Transverse colon (tissue), 4 donors: ENCODE measurements at regions not wholly inside any gene's neighbourhood (a gene's known extent, or its start where the extent isn't known, plus 50 kb on each side); places are given as distances from the start of the nearest gene placed in this dataset.
A peak's percentile ranks its signal among the peaks of the same experiment; 100 is the strongest.
"Not testable (repeated sequence)": the region's sequence is repeated elsewhere in the genome, so short reads cannot be mapped to it uniquely, and the experiment has no call there.

Experiments
- DNase-seq: peaks from one replicate; pipeline ENCODE4 v3.0.0-alpha.2; 2019
- H3K27ac ChIP-seq, 4 donors: fragments of 200-600 bp; sonication (generic); 2 replicates each; pipeline ENCODE4 v1.5.1; 2016 to 2018; ENCODE audit warnings: inconsistent platforms in 4 of 4
- H3K27me3 ChIP-seq: fragments of 200-600 bp; sonication (generic); 2 replicates; pipeline ENCODE4 v1.5.1; 2017; ENCODE audit warnings: inconsistent platforms
- H3K36me3 ChIP-seq, 4 donors: fragments of 200-600 bp; sonication (generic); 2 replicates each; pipeline ENCODE4 v1.5.1; 2017 to 2019; ENCODE audit warnings: inconsistent platforms in 4 of 4
- H3K4me1 ChIP-seq, 4 donors: fragments of 200-600 bp; sonication (generic); 2 replicates each; pipeline ENCODE4 v1.5.1; 2017 to 2020; ENCODE audit warnings: inconsistent platforms in 4 of 4
- H3K4me3 ChIP-seq, 4 donors: fragments of 200-600 bp; sonication (generic); 1 replicate in 1 of 4; 2 replicates in 3 of 4; pipeline versions ENCODE4 v1.5.1 to v1.6.1; 2017 to 2019; ENCODE audit warnings: inconsistent platforms in 4 of 4
- H3K9me3 ChIP-seq, 2 donors: fragments of 200-600 bp; sonication (generic); 2 replicates each; pipeline ENCODE4 v1.5.1; 2017 to 2019; ENCODE audit warnings: inconsistent platforms in 2 of 2
- EP300 ChIP-seq: sonication (generic); formaldehyde crosslinking; IDR thresholded peaks from one replicate; pipeline ENCODE4 v1.6.1; 2017; ENCODE audit warnings: antibody characterized with exemption, low read depth
- POLR2A ChIP-seq: fragments of 450-650 bp; IDR thresholded peaks from one replicate; pipeline ENCODE4 v1.6.1; 2016; ENCODE audit warnings: antibody characterized with exemption, mild to moderate bottlenecking, moderate library complexity
- POLR2AphosphoS5 ChIP-seq, 3 donors: sonication (generic); formaldehyde crosslinking; IDR thresholded peaks; one replicate each; pipeline ENCODE4 v1.6.1; 2016; ENCODE audit warnings: antibody characterized with exemption in 3 of 3
- WGBS, 2 donors: methylation state at CpG; one replicate each; pipeline ENCODE4 v1.1.5; 2018; ENCODE audit warnings: low coverage in 1 of 2; 5-methylcytosine and 5-hydroxymethylcytosine counted together
- in situ Hi-C, 4 donors: fragments of 200-750 bp; cut with MboI; loops; one replicate each; pipeline versions ENCODE4 v1.15.0 to v1.15.1; 2017; ENCODE audit warnings: low sequenced_read_pairs in 3 of 4, low pct_ligation_motif_present in 1 of 4, low pct_unique_long_range_greater_than_20kb in 1 of 4
- intact Hi-C: fragments of 100-400 bp; cut with DNase I; formaldehyde crosslinking; loops from one replicate; pipeline ENCODE4 v1.15.1; 2023; ENCODE audit warnings: low total_unique reads
- TF ChIP-seq, protein P1 (sequence below), 5 experiments: fragments of 200-600 bp in 3 of 5; fragments of 450-650 bp in 2 of 5; sonication (generic) in 3 of 5; IDR thresholded peaks; 1 replicate in 2 of 5; 2 replicates in 3 of 5; pipeline ENCODE4 v1.5.1; 2016 to 2017; ENCODE audit warnings: antibody characterized with exemption in 5 of 5, inconsistent platforms in 3 of 5, mild to moderate bottlenecking in 2 of 5, moderate library complexity in 1 of 5

DNA sequence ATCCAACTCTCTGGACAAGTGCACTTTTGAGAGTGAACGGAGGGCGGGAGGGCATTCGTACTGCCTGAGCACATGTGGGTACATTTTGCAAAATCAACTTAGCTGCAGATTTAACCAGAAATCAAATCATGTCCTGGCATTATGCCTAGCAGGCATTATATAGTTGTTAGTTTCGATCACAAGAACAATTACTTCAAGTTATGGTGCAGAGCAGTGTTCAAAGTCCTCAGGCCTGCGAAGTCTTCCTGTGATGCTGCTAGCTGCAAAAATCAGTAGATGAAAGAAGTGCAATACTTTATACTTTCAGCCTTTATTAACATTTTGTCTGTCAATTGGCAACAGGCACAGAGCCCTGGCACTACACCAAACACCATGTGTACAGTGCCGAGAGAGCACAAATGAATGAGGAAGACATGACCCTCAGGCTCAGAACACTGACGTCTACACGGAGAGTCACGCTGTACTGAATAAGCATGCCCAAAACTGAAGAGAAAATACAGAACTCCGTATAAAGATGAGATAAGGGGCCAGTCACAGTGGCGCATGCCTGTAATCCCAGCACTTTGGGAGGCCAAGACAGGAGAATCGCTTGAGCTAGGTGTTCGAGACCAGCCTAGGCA lies 92.1 kb upstream of the CREB1 start:
- peak; percentile 21 for DNase-seq
- H3K27me3 ChIP-seq: no peaks in the 10 kb centered on the region
- no peaks in the 10 kb centered on the region for H3K9me3 ChIP-seq
- 47 to 62% methylated on average over 3 to 13 of the region's 13 CpGs for WGBS, 2 donors
- H3K4me1 ChIP-seq: peaks cover 0 to 11% (median 3%) of the 10 kb centered on the region in 4 donors
- H3K36me3 ChIP-seq: no peaks in the 10 kb centered on the region
- TF ChIP-seq, protein P1, sequence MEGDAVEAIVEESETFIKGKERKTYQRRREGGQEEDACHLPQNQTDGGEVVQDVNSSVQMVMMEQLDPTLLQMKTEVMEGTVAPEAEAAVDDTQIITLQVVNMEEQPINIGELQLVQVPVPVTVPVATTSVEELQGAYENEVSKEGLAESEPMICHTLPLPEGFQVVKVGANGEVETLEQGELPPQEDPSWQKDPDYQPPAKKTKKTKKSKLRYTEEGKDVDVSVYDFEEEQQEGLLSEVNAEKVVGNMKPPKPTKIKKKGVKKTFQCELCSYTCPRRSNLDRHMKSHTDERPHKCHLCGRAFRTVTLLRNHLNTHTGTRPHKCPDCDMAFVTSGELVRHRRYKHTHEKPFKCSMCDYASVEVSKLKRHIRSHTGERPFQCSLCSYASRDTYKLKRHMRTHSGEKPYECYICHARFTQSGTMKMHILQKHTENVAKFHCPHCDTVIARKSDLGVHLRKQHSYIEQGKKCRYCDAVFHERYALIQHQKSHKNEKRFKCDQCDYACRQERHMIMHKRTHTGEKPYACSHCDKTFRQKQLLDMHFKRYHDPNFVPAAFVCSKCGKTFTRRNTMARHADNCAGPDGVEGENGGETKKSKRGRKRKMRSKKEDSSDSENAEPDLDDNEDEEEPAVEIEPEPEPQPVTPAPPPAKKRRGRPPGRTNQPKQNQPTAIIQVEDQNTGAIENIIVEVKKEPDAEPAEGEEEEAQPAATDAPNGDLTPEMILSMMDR (IDR thresholded peaks at IDR 0.05): no peak
- no peak for TF ChIP-seq POLR2A
- TF ChIP-seq EP300: no peak
- no peak for TF ChIP-seq POLR2AphosphoS5 (IDR thresholded peaks at IDR 0.05)
- no peak overlapping the region for H3K27ac ChIP-seq
- in situ Hi-C loops (no loop called here), intact Hi-C loops (no loop called here)
- H3K4me3 ChIP-seq: no peak overlapping the region

DNA sequence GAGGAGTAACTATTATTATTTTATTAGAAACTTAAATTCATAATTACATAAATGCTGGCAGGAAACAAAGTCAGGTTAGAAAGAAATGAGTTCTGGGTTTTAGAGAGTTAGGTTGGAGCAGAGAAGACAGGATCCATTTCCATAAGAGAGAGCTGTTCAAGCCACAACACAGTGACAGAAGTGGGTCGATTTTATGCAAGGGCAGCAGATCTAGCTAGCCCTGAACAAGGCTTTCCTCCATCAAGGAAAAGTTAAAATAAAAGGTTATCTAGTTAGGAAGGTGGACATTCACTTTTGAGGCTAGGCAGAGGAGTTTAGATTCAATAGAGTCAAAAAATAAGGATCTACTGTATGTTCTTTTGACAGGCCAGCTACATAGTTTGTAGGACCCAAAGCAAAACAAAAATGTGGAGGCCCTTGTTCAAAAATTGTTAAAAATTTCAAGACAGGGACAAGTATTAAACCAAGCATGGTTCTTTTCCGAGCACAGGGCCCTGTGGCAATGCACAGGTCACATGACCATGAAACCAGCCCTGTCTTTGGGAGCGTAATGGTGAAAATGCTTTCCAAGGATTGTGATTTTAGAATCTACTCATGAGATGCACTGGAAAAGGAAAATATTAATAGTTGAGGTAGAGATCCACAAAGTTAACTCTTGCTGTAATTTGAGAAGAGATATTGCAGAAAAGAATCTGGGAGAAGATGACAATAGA lies 91.2 kb upstream of the CREB1 start:
- no peaks in the 10 kb centered on the region for H3K27me3 ChIP-seq
- no peak for DNase-seq
- WGBS, 2 donors: 69 to 82% methylated on average over 2 to 3 of the region's 3 CpGs
- in situ Hi-C loops (no loop called here), intact Hi-C loops (no loop called here)
- no peak overlapping the region for H3K27ac ChIP-seq
- no peak overlapping the region for H3K4me3 ChIP-seq
- no peaks in the 10 kb centered on the region for H3K36me3 ChIP-seq
- TF ChIP-seq POLR2AphosphoS5 (IDR thresholded peaks at IDR 0.05) (no peak), POLR2A (no peak)
- H3K9me3 ChIP-seq: no peaks in the 10 kb centered on the region
- peaks cover 0 to 11% (median 3%) of the 10 kb centered on the region in 4 donors for H3K4me1 ChIP-seq

DNA sequence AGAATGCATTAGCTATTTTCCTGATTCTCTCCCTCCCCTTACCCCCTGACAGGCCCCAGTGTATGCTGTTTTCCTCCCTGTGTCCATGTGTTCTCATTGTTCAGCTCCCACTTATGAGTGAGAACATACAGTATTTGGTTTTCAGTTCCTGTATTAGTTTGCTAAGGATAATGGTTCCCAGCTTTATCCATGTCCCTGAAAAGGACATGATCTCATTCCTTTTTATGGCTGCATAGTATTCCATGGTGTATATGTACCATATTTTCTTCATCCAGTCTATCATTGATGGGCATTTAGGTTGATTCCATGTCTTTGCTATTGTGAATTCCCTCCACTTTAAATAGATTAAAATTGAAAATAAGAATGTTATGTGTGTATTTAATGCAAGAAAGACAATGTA lies 89.9 kb upstream of the CREB1 start:
- H3K27ac ChIP-seq, H3K4me3 ChIP-seq, H3K36me3 ChIP-seq, DNase-seq, H3K9me3 ChIP-seq, in situ Hi-C loops, H3K27me3 ChIP-seq, intact Hi-C loops: not testable (repeated sequence)
- peaks cover 0 to 11% (median 3%) of the 10 kb centered on the region in 4 donors for H3K4me1 ChIP-seq

DNA sequence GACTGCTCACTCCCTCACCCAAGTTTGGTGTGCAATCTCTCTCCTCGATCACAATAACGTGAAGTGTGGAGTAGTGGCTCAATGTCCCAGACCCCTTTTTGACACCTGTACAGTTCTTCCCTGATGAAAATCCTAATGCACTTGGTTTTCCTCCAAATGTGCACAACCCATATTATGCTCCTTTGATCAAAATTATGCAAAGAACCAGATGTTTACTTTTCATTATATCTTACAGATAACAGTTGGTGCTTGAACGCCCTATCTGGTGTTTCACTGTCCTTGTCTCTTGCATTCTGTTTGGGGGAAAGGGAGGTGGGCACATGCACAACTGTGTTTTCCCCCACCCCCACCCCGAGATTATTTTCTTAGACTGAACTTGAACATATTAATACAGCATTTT lies 85.0 kb upstream of the CREB1 start:
- WGBS, 2 donors: 60 to 86% methylated on average over 1 to 4 of the region's 4 CpGs
- no peaks in the 10 kb centered on the region for H3K36me3 ChIP-seq
- in situ Hi-C loops (no loop called here), intact Hi-C loops (no loop called here)
- no peak overlapping the region for H3K4me3 ChIP-seq
- no peak for DNase-seq
- no peak overlapping the region for H3K27ac ChIP-seq
- H3K9me3 ChIP-seq: no peaks in the 10 kb centered on the region
- H3K27me3 ChIP-seq: no peaks in the 10 kb centered on the region
- H3K4me1 ChIP-seq: no peaks in the 10 kb centered on the region
- TF ChIP-seq, protein P1 (IDR thresholded peaks at IDR 0.05): no peak
- TF ChIP-seq POLR2AphosphoS5 (IDR thresholded peaks at IDR 0.05) (no peak), POLR2A (no peak), EP300 (no peak)

DNA sequence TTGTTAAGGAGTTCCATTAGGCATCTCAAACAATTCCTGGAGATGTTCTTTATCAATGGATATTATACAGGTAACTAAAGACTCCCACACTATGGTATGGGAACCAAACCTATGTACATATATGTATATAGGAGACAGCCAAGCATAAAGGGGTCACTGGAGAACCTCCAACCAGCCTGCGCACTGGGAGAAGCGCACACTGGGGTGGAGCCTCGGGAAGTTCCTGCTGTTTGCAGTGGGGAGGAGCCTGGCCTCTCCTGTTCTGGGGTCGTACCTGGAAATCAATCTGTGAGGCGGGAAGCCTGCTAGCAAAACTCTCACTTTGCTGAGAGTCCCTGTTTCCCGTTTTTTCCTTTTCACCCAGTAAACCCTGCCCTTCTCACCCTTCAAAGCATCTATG lies 83.1 kb upstream of the CREB1 start:
- in situ Hi-C loops: no loop called here
- intact Hi-C loops: no loop called here
- Histone ChIP-seq H3K4me1 (no peaks in the 10 kb centered on the region), H3K27ac (no peak overlapping the region), H3K9me3 (no peaks in the 10 kb centered on the region), H3K36me3 (no peaks in the 10 kb centered on the region), H3K4me3 (no peak overlapping the region), H3K27me3 (no peaks in the 10 kb centered on the region)
- TF ChIP-seq EP300 (no peak), POLR2AphosphoS5 (IDR thresholded peaks at IDR 0.05) (no peak), POLR2A (no peak)
- TF ChIP-seq, protein P1 (IDR thresholded peaks at IDR 0.05): no peak
- WGBS, 2 donors: 60 to 71% methylated on average over 1 to 6 of the region's 6 CpGs
- DNase-seq: no peak
